T-helper 17 cell (primary cell): ENCODE measurements at regions not wholly inside any gene's neighbourhood (a gene's known extent, or its start where the extent isn't known, plus 50 kb on each side); places are given as distances from the start of the nearest gene placed in this dataset.

ENCODE experiments used
- ATAC-seq: fragments of 150-1000 bp; cut with Tn5 transposase; 2 replicates; pipeline ENCODE4 v1.10.0; 2021; ENCODE audit warnings: mild to moderate bottlenecking, moderate library complexity
- DNase-seq, 3 donors: peaks; one replicate each; pipeline versions ENCODE4 v3.0.0 to v3.0.0-alpha.2; 2020 to 2021
- H3K9me3 ChIP-seq: one replicate; pipeline ENCODE4 v1.7.0; 2013; ENCODE audit warnings: low read length, mild to moderate bottlenecking; ENCODE audit not compliant: control insufficient read depth, poor library complexity, severe bottlenecking
- H3K27ac Mint-ChIP-seq: one replicate; pipeline ENCODE4 v1.8.0; 2022; ENCODE audit warnings: mild to moderate bottlenecking, moderate library complexity, mixed read lengths
- H3K27me3 Mint-ChIP-seq: one replicate; pipeline ENCODE4 v1.8.0; 2022; ENCODE audit warnings: mixed read lengths
- H3K36me3 Mint-ChIP-seq: one replicate; pipeline ENCODE4 v1.8.0; 2022; ENCODE audit warnings: low read depth, mixed read lengths
- H3K4me1 Mint-ChIP-seq: one replicate; pipeline ENCODE4 v1.8.0; 2022; ENCODE audit warnings: mild to moderate bottlenecking, mixed read lengths
- H3K4me3 Mint-ChIP-seq: one replicate; pipeline ENCODE4 v1.8.0; 2022; ENCODE audit warnings: mild to moderate bottlenecking, moderate library complexity, mixed read lengths

- H3K4me3 Mint-ChIP-seq: no peak overlapping the region
- no peak overlapping the region for H3K27ac Mint-ChIP-seq
- H3K27me3 Mint-ChIP-seq: no peaks in the 10 kb centered on the region
- DNase-seq (no peak), ATAC-seq (no peak)
- no peaks in the 10 kb centered on the region for H3K9me3 ChIP-seq
- H3K4me1 Mint-ChIP-seq: no peaks in the 10 kb centered on the region
- H3K36me3 Mint-ChIP-seq: no peaks in the 10 kb centered on the region
Observed at GRCh38 chr4:124481123-124481522, 231.4 kb downstream of the ANKRD50 start.

GRCh38 chr4:124483048-124483906 is 229.3 kb downstream of the ANKRD50 start:
- no peaks in the 10 kb centered on the region for H3K27me3 Mint-ChIP-seq
- H3K4me3 Mint-ChIP-seq: no peak overlapping the region
- no peaks in the 10 kb centered on the region for H3K9me3 ChIP-seq
- no peaks in the 10 kb centered on the region for H3K4me1 Mint-ChIP-seq
- DNase-seq (no peak), ATAC-seq (no peak)
- H3K27ac Mint-ChIP-seq: no peak overlapping the region
- H3K36me3 Mint-ChIP-seq: no peaks in the 10 kb centered on the region

- Mint-ChIP-seq H3K27me3 (no peaks in the 10 kb centered on the region), H3K27ac (no peak overlapping the region), H3K4me3 (no peak overlapping the region), H3K36me3 (no peaks in the 10 kb centered on the region), H3K4me1 (no peaks in the 10 kb centered on the region)
- no peaks in the 10 kb centered on the region for H3K9me3 ChIP-seq
- ATAC-seq (no peak), DNase-seq (no peak)
Observed at GRCh38 chr4:124484008-124484407, 228.5 kb downstream of the ANKRD50 start.

GRCh38 chr4:124484940-124485339 is 227.6 kb downstream of the ANKRD50 start:
- H3K9me3 ChIP-seq: no peaks in the 10 kb centered on the region
- Mint-ChIP-seq H3K27ac (no peak overlapping the region), H3K27me3 (no peaks in the 10 kb centered on the region), H3K36me3 (no peaks in the 10 kb centered on the region), H3K4me3 (no peak overlapping the region), H3K4me1 (no peaks in the 10 kb centered on the region)
- no peak for DNase-seq
- no peak for ATAC-seq

GRCh38 chr4:124486423-124486822 is 226.1 kb downstream of the ANKRD50 start:
- Mint-ChIP-seq H3K27me3 (no peaks in the 10 kb centered on the region), H3K27ac (no peak overlapping the region), H3K4me3 (no peak overlapping the region), H3K4me1 (no peaks in the 10 kb centered on the region), H3K36me3 (no peaks in the 10 kb centered on the region)
- no peak for DNase-seq
- H3K9me3 ChIP-seq: no peaks in the 10 kb centered on the region
- no peak for ATAC-seq

- Mint-ChIP-seq H3K27ac (no peak overlapping the region), H3K27me3 (no peaks in the 10 kb centered on the region), H3K4me3 (no peak overlapping the region), H3K36me3 (no peaks in the 10 kb centered on the region), H3K4me1 (no peaks in the 10 kb centered on the region)
- H3K9me3 ChIP-seq: no peaks in the 10 kb centered on the region
- ATAC-seq: no peak
- DNase-seq: no peak
Observed at GRCh38 chr4:124487651-124488050, 224.9 kb downstream of the ANKRD50 start.

GRCh38 chr4:124491361-124492145 is 221.0 kb downstream of the ANKRD50 start:
- H3K36me3 Mint-ChIP-seq: no peaks in the 10 kb centered on the region
- no peaks in the 10 kb centered on the region for H3K4me1 Mint-ChIP-seq
- no peak for DNase-seq
- H3K27me3 Mint-ChIP-seq: no peaks in the 10 kb centered on the region
- no peaks in the 10 kb centered on the region for H3K9me3 ChIP-seq
- ATAC-seq: no peak
- H3K27ac Mint-ChIP-seq: no peak overlapping the region
- no peak overlapping the region for H3K4me3 Mint-ChIP-seq

- H3K27me3 Mint-ChIP-seq: no peaks in the 10 kb centered on the region
- ATAC-seq: no peak
- H3K4me3 Mint-ChIP-seq: no peak overlapping the region
- no peak for DNase-seq
- H3K36me3 Mint-ChIP-seq: no peaks in the 10 kb centered on the region
- no peaks in the 10 kb centered on the region for H3K9me3 ChIP-seq
- H3K4me1 Mint-ChIP-seq: no peaks in the 10 kb centered on the region
- H3K27ac Mint-ChIP-seq: no peak overlapping the region
Observed at GRCh38 chr4:124499261-124499660, 213.3 kb downstream of the ANKRD50 start.

- DNase-seq (no peak), ATAC-seq (no peak)
- H3K9me3 ChIP-seq: no peaks in the 10 kb centered on the region
- Mint-ChIP-seq H3K27ac (no peak overlapping the region), H3K36me3 (no peaks in the 10 kb centered on the region), H3K4me1 (no peaks in the 10 kb centered on the region), H3K27me3 (no peaks in the 10 kb centered on the region), H3K4me3 (no peak overlapping the region)
Observed at GRCh38 chr4:124501576-124501975, 211.0 kb downstream of the ANKRD50 start.

GRCh38 chr4:124504431-124504830 is 208.1 kb downstream of the ANKRD50 start:
- no peaks in the 10 kb centered on the region for H3K27me3 Mint-ChIP-seq
- H3K36me3 Mint-ChIP-seq: no peaks in the 10 kb centered on the region
- H3K4me3 Mint-ChIP-seq: no peak overlapping the region
- ATAC-seq: no peak
- H3K9me3 ChIP-seq: no peaks in the 10 kb centered on the region
- no peak overlapping the region for H3K27ac Mint-ChIP-seq
- no peaks in the 10 kb centered on the region for H3K4me1 Mint-ChIP-seq
- no peak for DNase-seq

- no peak overlapping the region for H3K27ac Mint-ChIP-seq
- H3K4me3 Mint-ChIP-seq: no peak overlapping the region
Observed at GRCh38 chr4:124505211-124505610, 207.3 kb downstream of the ANKRD50 start.

GRCh38 chr4:124509151-124509550 is 203.4 kb downstream of the ANKRD50 start:
- DNase-seq (no peak), ATAC-seq (no peak)
- Mint-ChIP-seq H3K27me3 (no peaks in the 10 kb centered on the region), H3K36me3 (no peaks in the 10 kb centered on the region), H3K27ac (no peak overlapping the region), H3K4me3 (no peak overlapping the region), H3K4me1 (no peaks in the 10 kb centered on the region)
- no peaks in the 10 kb centered on the region for H3K9me3 ChIP-seq

More at GRCh38 chr4:124505211-124505610, 207.3 kb downstream of the ANKRD50 start:
- ATAC-seq: no peak
- no peak for DNase-seq
- H3K4me1 Mint-ChIP-seq: no peaks in the 10 kb centered on the region
- no peaks in the 10 kb centered on the region for H3K27me3 Mint-ChIP-seq
- H3K36me3 Mint-ChIP-seq: no peaks in the 10 kb centered on the region
- H3K9me3 ChIP-seq: no peaks in the 10 kb centered on the region

- DNase-seq (no peak), ATAC-seq (no peak)
- no peaks in the 10 kb centered on the region for H3K36me3 Mint-ChIP-seq
- no peaks in the 10 kb centered on the region for H3K9me3 ChIP-seq
- no peaks in the 10 kb centered on the region for H3K4me1 Mint-ChIP-seq
- H3K27ac Mint-ChIP-seq: no peak overlapping the region
- no peak overlapping the region for H3K4me3 Mint-ChIP-seq
- no peaks in the 10 kb centered on the region for H3K27me3 Mint-ChIP-seq
Observed at GRCh38 chr4:124514588-124514987, 197.9 kb downstream of the ANKRD50 start.
